HUDEP-2 (cell line): ENCODE measurements at regions not wholly inside any gene's neighbourhood (a gene's known extent, or its start where the extent isn't known, plus 50 kb on each side); places are given as distances from the start of the nearest gene placed in this dataset.
A peak's percentile ranks its signal among the peaks of the same experiment; 100 is the strongest.

ENCODE experiments used
- DNase-seq, 76 experiments: peaks; one replicate each; lab custom pipeline; 2025; ENCODE audit not compliant: unreplicated experiment in 76 of 76; lab: John Stamatoyannopoulos, UW

DNA sequence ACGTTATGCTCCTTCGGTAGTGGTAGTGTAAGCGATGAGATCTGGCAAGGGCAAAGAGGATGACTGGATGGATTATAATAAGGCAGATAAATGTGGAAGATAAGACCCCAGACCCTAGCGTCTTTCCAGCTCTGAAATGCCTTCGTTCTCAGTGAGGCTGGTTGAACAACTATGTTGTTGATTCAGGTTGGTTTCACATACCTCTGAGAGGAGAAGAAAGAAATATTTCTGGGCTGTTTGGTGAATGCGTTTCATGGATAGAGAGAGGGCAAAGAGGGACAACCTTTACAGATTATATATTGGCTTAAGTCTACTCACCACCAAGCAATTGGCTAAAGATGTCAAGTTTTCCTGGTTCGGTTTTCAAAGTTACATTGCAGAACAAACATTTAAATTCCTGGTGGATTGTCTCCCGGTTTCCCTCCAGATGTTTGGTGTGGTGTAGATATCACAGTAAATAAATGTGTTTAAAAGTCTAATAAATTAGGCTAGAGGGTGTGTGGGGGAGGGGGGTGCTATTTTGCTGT lies 190.1 kb upstream of the GLI2 start:
- DNase-seq: no peak

DNA sequence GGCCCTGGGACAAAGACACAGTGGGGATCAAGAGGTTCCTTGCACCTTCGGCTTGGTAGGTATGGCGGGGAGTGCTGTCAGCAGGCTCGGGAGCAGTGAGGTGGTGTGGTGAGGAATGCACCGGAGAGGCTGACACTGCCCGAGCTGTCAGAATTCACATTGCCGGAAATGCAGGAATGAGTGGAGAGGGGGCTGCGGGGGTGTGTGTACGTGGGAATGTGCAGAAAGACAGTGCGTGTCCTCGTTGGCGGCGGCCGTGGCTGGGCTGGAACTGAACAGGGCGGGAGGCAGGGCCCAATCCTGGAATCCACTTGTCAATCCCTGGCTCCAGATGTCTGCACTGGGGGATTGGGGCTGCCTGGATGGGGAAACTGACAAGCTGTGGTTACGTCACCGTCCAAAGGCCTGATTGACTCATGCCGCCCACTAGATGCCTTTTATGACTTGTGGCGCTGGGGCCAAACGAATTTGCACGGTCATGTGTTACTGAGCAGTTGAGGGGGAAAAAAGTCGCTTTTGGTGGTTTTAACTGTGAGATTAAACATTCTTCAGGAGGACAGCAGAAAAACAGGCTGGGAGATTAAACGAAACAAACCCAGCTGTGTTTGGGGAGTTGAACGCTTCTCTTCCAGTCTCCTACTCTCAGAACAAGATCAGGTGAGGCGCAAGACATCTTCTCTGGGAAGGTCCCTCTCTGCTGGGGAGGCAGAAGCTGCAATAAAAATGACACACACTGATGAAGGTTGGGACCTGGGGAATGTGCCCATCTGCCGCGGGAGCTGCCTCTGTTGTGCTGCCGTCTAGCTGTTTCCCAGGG lies 189.4 kb upstream of the GLI2 start:
- DNase-seq: no peak

DNA sequence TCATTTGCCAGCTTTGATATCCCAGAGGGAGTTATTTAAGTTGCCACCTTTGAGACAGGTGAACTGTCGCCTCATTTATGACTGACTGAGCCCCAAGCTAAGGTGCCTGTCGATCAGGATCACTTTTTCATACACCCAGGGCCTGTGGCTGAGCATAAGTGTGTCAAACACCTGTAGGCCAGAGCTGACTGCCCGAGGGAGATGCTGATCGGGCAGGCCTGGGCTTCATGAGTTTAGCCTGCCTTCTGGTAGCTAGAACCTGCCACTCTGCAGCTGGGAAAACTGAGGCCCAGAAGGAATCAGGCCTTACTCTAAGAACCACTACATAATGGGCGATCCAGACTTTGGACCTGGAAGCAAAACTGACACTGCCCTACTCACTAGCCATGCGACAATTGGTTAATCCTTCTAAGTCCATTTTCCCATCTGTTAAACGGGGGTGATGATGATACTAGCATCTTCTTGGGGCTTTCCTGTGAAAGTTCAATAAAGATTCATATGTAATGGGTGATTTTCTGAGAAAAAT lies 188.7 kb upstream of the GLI2 start:
- no peak for DNase-seq

DNA sequence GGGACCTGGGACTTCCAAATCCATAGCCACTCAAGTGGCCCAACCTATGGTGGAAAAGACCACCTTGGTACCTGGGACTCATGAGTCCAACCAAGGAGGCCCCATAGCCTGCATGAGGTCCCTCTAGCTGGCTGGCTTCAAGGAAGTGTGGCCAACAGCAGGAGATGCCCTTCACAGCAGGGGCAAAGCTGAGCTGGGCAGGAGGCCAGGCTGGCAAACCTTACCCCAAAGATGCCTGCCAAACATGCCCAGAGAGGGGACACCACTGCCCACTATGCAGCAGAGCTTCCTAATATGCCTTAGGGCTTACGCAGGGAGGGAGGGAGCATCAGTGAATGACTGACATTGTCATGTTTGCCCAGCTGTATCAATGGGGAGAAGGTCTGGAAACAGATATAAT lies 188.0 kb upstream of the GLI2 start:
- DNase-seq: no peak

DNA sequence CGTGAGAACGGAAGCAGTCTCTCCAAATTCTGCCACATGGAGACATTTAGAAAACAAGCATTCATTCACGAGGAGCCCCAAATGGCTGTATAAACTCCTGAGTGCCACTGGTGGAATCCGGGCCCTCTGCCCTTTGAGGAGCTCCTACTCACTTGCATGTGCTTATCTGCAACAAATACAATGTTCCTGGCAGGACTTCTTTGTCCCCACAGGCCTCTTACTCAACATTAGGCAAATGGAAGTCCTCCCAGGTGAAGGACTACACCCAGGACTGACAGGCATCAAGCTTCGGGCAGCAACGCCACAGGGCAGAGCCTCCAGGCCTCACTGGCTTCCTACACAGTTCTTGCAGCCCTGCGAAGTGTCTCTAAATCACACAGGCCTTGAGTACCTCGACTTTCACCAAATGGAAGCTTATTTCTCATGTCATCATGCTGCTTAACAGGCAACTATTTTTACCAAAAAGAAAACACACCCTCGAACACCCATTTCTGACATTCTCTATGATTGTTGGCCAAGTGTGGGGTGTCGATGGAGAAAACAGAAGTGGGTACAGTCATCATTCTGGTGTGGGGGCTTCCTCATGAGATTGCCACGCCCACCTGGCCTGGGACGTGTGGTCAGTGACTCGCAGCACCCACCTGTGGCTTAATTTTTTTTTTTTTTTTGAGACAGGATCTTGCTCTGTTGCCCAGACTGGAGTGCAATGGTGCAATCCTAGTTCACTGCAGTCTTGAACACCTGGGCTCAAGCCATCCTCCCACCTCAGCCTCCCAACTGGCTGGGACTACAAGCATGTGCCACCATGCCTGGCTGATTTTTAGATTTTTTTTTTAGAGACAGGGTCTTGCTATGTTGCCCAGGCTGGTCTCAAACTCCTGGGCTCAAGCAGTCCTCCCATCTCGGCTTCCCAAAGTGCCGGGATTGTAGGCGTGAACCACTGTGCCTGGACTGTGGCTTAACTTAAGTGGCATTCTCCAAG lies 186.8 kb upstream of the GLI2 start:
- DNase-seq: no peak

DNA sequence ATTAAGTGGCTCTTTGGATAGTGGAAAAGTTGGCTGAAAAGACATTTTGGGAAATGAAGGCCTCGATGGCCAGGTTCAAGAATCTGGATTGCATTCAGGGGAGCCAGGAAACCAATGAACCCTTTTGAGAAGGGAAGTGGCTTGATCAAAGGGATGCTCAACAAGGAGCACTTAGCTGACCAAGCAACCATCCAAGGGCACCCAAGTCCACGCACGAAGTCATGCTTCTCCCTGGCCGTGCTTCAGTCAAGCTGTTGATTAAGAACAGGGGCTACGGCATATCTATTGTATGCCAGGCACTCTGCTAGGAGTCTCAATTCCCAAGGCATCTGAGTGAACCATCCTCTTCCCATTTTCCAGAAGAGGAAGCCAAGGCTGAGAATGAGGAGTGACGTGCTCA lies 185.8 kb upstream of the GLI2 start:
- DNase-seq: no peak

DNA sequence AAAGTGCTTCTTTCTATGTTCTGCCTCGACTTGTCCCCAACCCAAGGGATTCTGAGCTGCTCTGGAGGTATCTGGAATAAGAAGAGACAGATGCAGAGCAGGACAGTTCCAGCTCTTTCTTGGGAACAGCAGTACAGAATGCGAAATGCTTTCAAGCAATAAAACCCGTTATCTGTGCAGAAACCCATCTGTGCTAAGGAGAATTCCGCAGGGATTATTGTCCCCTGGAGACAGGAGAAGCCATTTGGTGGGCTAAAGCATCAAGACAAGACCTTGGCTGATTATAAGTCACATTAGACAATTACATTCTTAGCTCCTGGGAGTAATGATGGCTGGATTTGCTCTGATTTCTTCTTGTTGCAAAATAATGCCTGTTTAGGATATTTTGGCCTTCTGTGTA lies 185.4 kb upstream of the GLI2 start:
- no peak for DNase-seq

DNA sequence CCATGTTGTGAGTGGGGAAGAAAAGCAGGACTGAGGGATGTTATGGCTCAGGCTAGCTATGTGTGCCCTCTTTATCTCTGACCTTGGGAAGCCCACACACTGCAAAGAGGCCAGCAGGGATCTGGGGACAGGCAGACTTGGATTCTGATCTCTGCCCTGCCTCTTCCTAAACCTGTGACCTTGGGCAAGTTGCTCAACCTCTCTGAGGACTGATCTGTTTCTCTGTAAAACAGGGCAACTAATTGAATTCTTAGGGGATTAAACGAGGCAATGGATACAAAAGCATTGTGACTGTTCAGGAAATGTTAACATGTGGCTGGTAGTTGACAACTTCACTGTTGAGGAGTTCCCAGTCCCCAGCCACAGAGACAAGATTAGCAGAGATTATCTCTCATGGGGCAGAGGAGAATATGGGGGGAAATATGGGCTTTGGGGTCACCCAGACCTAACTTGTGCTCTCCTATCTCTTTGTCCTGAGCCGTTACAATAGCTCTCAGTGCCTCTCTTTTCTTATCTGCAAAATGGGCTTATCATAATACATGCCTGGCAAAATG lies 184.7 kb upstream of the GLI2 start:
- no peak for DNase-seq

DNA sequence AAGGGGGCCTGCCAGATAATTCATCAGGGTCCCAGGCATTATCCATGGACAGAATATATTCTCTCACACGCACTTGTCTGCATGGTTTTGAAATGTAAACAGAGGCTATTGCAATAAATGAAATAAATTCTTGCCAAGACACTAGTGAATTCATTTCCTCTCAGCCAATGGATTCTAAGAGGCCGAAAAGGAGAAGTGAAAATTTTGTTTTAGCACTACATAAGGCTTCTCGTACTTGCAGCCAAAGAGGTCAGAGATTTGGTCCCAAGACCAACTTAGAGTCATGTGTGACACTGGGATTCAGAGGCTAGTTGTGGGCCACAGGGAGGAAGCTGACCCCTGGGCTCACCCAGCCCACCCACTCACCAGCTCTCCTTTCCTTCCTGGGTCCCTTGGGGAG lies 184.1 kb upstream of the GLI2 start:
- no peak for DNase-seq

DNA sequence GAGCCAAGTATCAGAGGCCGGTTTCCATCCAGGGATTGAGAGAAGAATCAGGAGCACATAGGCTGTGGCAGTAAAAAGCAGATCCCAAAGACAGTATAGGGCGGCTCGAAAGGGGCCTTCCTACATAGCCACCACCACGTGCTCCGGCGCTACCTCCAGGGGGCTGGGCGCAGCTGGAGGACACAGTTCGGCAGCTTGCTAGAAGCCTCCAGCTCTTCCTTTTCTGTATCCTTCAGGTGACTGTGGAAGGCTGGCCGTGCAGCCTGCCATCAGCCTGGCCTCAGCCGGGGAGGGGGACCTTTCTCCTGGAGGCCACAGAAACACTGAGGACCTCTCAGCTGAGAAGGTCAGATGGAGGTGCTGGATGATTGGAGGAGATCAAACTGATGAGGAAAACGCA lies 183.6 kb upstream of the GLI2 start:
- DNase-seq: no peak

DNA sequence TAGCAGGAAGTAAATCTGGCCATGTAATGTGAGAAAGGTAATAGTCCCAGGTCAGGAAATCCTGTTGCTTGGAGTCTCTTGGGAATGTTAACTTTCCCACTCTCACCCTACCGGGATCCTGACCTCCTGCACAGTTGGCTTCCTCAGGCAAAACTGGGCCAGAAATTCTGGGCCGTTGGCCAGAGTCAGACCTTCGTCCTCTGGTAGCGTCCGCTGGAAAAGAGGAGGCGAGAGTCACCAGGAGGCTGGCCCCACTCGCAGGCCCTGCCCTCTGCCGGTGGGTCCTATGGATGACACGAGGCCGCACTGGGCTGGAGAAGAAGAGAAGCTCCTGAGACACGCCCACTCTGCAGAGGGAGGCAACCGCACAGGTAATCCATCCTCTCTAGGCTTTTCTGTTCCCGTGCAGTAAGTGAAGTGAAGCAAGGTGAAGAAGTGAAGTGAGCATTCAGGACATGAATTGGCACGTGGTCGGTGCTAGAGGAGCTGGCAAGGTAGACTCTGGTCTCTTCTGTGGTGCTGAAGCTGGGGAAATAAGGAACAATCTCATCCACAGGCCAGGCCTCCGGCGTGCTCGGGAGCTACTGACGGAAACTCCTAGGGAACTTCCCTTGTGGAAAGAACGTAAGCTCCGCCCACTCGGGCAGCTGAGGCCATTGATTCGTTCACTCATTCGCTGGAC lies 182.7 kb upstream of the GLI2 start:
- DNase-seq: peak in 39 of 76 experiments; percentile 3 to 46 (median 20)

DNA sequence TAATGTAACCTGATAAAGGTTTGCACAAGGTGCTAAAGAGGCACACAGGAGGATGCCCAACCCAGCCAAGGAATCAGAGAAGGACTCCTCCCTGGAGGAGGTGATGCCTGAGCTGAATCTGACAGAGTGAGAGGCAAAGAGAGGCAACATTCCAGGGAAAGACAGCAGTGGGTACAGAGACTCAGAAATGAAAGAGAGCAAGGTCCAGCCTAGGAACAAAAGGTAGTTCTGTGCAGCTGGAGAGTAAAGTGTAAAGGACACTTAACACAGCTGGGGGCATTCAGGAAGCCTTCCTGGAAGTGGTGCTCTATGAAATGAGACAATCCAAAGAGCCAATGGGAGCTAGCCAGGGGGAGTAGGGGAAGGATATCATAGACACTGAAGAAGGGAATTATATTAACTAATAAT lies 181.0 kb upstream of the GLI2 start:
- DNase-seq: no peak

DNA sequence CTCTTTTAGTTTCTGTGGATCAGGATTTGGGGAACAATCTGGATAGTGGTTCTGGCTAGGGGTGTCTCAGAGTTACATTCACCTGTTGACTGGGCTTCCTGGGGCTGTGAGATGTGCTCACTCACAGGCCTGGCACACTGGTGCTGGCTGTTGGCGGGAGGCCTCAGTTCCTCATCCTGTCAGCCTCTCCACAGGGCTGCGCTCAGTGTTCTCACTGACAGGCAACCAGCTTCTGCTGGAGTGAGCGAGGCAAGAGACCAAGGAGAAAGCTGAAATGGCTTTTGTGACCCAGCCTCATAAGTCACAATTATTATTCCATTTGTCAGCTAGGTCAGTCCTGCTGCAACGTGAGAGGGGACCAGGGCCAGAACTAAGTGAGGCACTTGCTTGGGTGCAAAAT lies 180.6 kb upstream of the GLI2 start:
- no peak for DNase-seq

DNA sequence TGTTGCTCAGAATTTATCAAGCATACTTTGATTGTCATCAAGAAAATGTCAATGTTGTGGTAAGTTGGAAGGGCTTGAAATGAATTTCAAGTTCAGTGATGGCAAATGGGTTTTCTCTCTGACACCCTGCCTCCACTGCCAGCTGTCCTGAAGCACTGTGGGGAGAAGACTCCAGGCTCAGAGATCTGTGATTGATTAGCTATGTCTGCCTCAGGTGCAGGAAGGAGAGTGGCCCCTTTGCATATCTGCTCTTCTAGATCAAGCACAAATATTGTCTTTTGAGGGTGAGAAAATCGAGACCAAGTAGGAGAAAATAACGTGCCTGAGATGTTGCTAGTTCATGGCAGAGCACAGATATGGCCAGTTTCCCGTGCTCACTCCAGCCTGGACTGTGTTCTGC lies 178.8 kb upstream of the GLI2 start:
- DNase-seq: no peak

DNA sequence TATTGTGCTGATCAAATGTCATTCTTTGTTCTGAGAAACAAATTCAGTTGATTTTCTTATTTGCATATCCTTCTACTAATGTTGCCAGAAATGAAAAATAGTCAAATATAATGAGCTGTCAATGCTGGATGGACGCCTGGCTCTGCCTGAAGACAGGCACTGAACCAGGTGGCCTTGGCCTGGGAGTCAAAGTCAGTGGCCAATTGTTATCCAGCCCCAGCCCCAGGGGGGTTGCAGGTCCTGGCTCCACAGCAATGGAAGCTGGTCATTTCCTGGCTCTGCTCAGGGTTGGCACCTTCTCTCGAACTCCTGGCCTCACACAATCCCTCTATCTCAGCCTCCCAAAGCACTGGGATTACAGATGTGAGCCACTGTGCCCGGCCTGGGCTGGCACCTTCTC lies 176.8 kb upstream of the GLI2 start:
- no peak for DNase-seq

DNA sequence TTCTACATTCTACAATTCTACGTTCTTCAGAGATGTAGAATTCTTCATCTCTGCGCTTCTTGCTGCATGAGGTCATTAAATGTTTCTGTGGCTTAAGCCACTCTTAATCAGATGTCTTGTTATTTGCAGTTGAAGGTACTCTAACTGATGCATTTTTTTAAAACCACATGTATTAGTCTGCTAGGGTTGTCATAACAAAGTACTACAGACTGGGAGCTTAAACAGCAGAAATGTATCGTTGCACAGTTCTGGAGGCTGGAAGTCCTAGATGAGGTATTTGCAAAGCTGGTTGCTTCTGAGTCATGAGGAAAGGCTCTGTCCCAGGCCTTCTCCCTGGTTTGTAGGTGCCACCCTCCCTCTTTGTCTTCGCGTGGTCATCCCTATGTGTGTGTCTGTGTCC lies 176.3 kb upstream of the GLI2 start:
- DNase-seq: no peak

DNA sequence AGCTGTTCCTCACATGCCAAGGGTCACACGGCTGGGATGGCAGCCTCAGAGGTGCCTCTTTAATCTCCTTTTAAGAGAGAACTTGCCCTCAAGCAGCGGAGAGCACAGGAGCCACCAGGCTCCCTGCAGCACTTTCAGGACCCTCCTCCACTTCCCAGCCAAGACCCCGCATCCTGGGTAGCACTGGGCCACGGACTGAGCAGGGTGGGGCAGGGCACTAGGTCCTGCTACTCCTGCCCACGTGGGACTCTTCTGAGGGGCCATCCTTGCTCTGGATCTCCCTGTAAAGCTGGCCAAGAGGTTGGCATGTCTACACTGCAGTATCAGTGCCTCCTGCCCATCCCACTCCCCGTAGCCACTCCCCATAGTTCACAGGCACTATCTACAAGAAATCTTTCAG lies 175.3 kb upstream of the GLI2 start:
- DNase-seq: no peak

DNA sequence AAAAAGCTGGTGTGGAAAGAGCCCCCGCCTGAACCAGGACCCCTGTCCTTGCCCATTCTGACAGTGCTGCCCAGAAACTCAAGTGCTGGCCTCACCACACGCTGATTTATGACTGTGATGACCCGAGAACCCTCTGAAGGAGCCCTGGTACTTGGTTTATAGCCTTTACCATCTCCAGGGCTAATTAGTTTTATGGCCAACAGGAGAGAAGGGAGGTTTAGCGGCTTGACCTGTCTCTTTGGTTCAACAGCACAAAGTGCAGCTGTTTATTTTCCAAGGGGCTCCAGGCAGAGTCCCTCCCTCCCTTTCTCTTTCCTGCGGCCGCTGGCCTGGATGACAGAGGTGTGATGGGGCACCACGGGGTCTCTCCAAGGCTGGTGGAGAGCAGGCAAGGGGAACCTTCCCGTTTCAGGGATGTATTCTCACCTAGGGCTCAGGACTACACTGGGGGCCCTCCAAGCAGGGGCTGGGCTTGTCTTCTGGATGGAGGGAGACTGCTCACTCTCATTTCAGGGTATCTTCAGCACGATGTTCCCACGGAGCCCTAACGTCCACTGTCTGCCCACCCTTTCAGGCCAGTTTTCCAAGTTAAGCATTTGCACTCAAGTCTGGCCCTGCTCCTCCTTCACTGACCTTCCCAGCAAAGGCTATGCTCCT lies 174.2 kb upstream of the GLI2 start:
- no peak for DNase-seq

DNA sequence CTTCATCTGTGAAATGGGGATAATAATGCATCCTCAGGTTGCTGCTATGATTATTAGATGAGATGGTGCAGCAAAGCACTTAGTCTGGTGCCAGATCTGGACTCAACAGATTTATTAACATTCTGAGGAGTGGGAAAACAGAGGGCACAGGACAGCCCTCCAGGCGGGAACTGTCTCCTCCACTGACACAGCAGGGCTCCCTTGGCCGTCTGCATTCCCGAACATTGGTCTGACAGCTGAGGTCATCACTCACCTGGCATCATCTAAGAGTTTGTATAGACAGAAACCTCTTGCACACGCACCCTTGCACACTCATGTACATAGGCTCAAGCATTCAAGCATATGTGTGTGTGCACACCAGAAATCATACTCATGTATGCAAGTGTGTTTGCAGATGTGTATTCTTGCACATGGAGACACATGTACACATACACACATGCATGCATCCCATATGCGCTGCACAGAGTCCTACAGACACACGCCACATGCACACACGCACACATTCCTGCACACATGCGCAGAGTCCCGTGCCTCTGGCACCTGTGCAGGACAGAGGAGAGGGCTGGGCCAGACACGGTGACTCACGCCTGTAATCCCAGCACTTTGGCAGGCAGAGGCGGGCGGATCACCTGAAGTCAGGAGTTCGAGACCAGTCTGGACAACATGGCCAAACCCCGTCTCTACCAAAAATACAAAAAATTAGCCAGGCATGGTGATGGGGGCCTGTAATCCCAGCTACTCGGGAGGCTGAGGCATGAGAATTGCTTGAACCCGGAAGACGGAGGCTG lies 173.3 kb upstream of the GLI2 start:
- DNase-seq: no peak
